Neural crest cell (in vitro differentiated cells): ENCODE measurements at regions not wholly inside any gene's neighbourhood (a gene's known extent, or its start where the extent isn't known, plus 50 kb on each side); places are given as distances from the start of the nearest gene placed in this dataset.

Experiments used
- DNase-seq: peaks from one replicate; pipeline ENCODE4 v3.0.0; 2021; ENCODE audit warnings: low read depth, mixed read lengths, low spot score
- H3K27ac Mint-ChIP-seq: one replicate; pipeline ENCODE4 v1.8.0; 2021; ENCODE audit warnings: mild to moderate bottlenecking, mixed read lengths; ENCODE audit not compliant: unreplicated experiment
- H3K27me3 Mint-ChIP-seq: 2 replicates; pipeline ENCODE4 v1.8.0; 2021; ENCODE audit warnings: low read depth, mild to moderate bottlenecking, mixed read lengths
- H3K36me3 Mint-ChIP-seq: 2 replicates; pipeline ENCODE4 v1.8.0; 2021; ENCODE audit warnings: low read depth, mild to moderate bottlenecking, mixed read lengths
- H3K4me1 Mint-ChIP-seq: 2 replicates; pipeline ENCODE4 v1.8.0; 2021; ENCODE audit warnings: mixed read lengths
- H3K4me3 Mint-ChIP-seq: one replicate; pipeline ENCODE4 v1.8.0; 2021; ENCODE audit warnings: mild to moderate bottlenecking, mixed read lengths
- H3K9me3 Mint-ChIP-seq: 2 replicates; pipeline ENCODE4 v1.8.0; 2021; ENCODE audit warnings: mixed read lengths
- CTCF ChIP-seq: fragments of 200-600 bp; sonication (generic); conservative IDR thresholded peaks from 2 replicates; pipeline ENCODE4 v1.5.0; 2021; ENCODE audit warnings: antibody characterized with exemption, mild to moderate bottlenecking

- Mint-ChIP-seq H3K27ac (no peak overlapping the region), H3K36me3 (no peaks in the 10 kb centered on the region), H3K4me3 (no peak overlapping the region), H3K27me3 (peaks cover 18% of the 10 kb centered on the region), H3K4me1 (no peaks in the 10 kb centered on the region), H3K9me3 (no peaks in the 10 kb centered on the region)
- DNase-seq = no peak
- no peak for TF ChIP-seq CTCF
Observed at GRCh38 chr20:57881466-57882385, 171.9 kb upstream of the PMEPA1 start.

GRCh38 chr20:57880571-57880892, 170.7 kb upstream of the PMEPA1 start:
- Mint-ChIP-seq H3K27me3 (peaks cover 18% of the 10 kb centered on the region), H3K4me1 (no peaks in the 10 kb centered on the region), H3K9me3 (no peaks in the 10 kb centered on the region), H3K27ac (no peak overlapping the region), H3K36me3 (no peaks in the 10 kb centered on the region), H3K4me3 (no peak overlapping the region)
- DNase-seq = no peak
- no peak for TF ChIP-seq CTCF

GRCh38 chr20:57879779-57880570, 170.2 kb upstream of the PMEPA1 start:
- TF ChIP-seq CTCF = no peak
- no peaks in the 10 kb centered on the region for H3K36me3 Mint-ChIP-seq
- no peaks in the 10 kb centered on the region for H3K9me3 Mint-ChIP-seq
- DNase-seq = no peak
- no peak overlapping the region for H3K4me3 Mint-ChIP-seq
- H3K27ac Mint-ChIP-seq = peak overlapping the region; percentile 43
- peaks cover 18% of the 10 kb centered on the region for H3K27me3 Mint-ChIP-seq
- H3K4me1 Mint-ChIP-seq = no peaks in the 10 kb centered on the region

- DNase-seq = no peak
- no peaks in the 10 kb centered on the region for H3K9me3 Mint-ChIP-seq
- TF ChIP-seq CTCF = no peak
- no peak overlapping the region for H3K4me3 Mint-ChIP-seq
- no peaks in the 10 kb centered on the region for H3K4me1 Mint-ChIP-seq
- no peaks in the 10 kb centered on the region for H3K36me3 Mint-ChIP-seq
- H3K27ac Mint-ChIP-seq = no peak overlapping the region
- H3K27me3 Mint-ChIP-seq = peaks cover 18% of the 10 kb centered on the region
Observed at GRCh38 chr20:57879437-57879778, 169.6 kb upstream of the PMEPA1 start.

GRCh38 chr20:57878786-57879424, 169.1 kb upstream of the PMEPA1 start:
- H3K9me3 Mint-ChIP-seq = no peaks in the 10 kb centered on the region
- no peak overlapping the region for H3K27ac Mint-ChIP-seq

More at GRCh38 chr20:57878786-57879424, 169.1 kb upstream of the PMEPA1 start:
- Mint-ChIP-seq H3K4me3 (no peak overlapping the region), H3K36me3 (no peaks in the 10 kb centered on the region), H3K4me1 (no peaks in the 10 kb centered on the region), H3K27me3 (peaks cover 18% of the 10 kb centered on the region)
- TF ChIP-seq CTCF = no peak
- no peak for DNase-seq
